C4-2B (cell line): ENCODE measurements at regions not wholly inside any gene's neighbourhood (a gene's known extent, or its start where the extent isn't known, plus 50 kb on each side); places are given as distances from the start of the nearest gene placed in this dataset.

Experiments used
- CTCF ChIP-seq: fragments of 450-650 bp; conservative IDR thresholded peaks from 2 replicates; pipeline ENCODE4 v1.5.1; 2017; ENCODE audit warnings: mild to moderate bottlenecking
- ZFX ChIP-seq: fragments of 450-650 bp; IDR thresholded peaks from 2 replicates; pipeline ENCODE4 v1.6.1; 2017

- TF ChIP-seq CTCF: no peak
- TF ChIP-seq ZFX: no peak
Measured at GRCh38 chr13:34048652-34049051, 230.7 kb downstream of the RFC3 start.
